ENCODE measurements at regions not wholly inside any gene's neighbourhood (a gene's known extent, or its start where the extent isn't known, plus 50 kb on each side); places are given as distances from the start of the nearest gene placed in this dataset.
"Not testable (repeated sequence)": the region's sequence is repeated elsewhere in the genome, so short reads cannot be mapped to it uniquely, and the experiment has no call there.

DNA sequence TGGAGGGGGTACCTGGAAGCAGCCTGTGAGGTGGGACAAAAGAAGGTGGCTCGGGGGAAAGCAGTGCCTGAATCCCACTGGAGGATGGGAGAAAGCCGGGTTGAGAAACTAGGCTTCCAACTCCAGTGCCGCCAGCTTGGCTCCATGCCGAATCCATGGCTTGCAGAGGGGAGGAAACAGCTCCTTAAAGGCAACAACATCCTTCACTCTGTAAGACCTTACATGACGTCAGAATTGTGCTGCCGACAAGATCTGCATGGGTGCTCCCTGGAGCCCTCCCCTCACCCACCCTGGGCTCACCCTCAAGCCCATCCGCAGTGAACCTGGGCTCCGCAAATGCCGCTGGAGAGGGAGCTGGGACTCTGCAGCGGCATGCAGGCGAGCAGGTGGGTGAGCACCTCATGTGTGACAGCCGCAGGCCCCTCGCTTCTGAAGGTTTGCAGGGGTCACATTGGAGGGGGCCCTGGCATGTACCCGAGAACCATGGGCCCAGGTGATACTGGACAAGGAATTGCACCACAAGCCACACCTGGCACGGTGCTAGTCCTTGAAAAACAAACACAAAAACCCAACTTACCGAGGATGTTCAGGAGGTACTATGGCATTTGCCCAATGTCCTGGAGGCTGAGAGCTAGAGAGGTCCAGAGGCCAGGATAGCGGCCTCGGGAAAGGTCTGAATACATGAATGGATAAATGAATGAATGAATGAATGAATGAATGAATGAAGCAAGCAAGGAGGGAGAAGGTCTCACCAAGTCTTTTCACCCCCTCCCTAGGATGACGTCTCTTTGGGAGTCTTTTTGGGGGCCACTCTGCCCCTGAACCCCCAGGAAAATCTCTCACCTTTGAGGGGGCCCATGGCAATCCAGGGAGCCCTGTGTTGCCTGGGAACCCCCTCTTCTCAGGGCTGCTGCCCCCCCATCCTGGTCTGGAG is 238.6 kb upstream of the SHH start:
- no peak for DNase-seq

DNA sequence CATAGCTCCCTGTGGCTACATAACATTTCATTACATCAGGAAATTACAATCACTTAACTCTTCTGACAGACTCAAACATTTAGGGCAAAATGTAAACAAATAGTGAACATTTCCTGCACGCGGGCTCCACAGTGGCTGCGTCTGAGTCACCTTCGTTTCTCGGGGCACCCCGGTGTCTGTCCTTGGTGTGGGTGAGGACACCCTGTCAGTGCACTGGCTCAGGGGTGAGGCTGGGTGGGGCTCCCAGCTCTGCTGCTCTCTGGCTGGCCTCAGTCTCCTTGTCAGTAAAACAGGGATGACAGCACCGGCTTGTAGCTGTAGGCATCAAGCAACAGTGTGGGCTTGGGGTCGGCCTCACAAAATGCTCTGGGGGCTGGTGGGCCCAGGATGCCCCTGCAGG is 237.1 kb upstream of the SHH start:
- no peak for DNase-seq

GRCh38 chr7:156046031-156046560 is 233.8 kb upstream of the SHH start:
- DNase-seq: no peak

GRCh38 chr7:156043416-156044178 is 231.3 kb upstream of the SHH start:
- no peak for DNase-seq

DNA sequence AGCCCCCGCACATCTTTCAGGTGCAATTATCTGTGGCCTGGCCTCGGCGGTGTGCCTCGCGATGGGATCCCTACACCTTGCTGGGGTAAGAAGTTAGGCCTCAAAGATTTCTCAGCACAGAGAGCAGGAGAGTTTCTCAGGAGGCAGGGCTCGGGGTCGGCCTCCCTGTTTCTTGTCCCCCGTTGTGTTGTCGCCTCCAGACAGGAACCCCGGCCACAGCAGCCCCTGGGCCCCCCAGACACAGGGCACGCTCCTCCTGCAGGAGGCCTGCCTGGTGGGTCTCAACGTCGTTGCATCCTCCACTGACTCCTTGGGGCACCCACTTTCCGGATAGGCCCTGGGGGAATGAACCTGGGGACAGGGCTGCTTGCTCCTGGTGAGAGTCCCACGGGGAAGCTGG is 229.1 kb upstream of the SHH start:
- no peak for DNase-seq

- no peak for DNase-seq
These were observed 227.9 kb upstream of the SHH start for GRCh38 chr7:156039971-156040677.

GRCh38 chr7:156039194-156039593 is 226.9 kb upstream of the SHH start:
- DNase-seq: no peak

- no peak for DNase-seq
These were observed 226.1 kb upstream of the SHH start for GRCh38 chr7:156038345-156038744.

GRCh38 chr7:156036153-156036552 is 223.9 kb upstream of the SHH start:
- DNase-seq: no peak

DNA sequence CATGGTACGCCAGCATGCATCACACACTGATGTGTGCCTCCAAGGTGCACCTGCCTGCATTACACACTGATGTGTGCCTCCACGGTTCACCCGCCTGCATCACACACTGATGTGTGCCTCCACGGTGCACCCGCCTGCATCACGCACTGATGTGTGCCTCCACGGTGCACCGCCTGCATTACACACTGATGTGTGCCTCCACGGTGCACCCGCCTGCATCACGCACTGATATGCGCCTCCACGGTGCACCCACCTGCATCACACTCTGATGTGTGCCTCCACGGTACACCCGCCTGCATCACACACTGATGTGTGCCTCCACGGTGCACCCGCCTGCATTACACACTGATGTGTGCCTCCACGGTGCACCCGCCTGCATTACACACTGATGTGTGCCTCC is 223.1 kb upstream of the SHH start:
- not testable (repeated sequence) for DNase-seq

DNA sequence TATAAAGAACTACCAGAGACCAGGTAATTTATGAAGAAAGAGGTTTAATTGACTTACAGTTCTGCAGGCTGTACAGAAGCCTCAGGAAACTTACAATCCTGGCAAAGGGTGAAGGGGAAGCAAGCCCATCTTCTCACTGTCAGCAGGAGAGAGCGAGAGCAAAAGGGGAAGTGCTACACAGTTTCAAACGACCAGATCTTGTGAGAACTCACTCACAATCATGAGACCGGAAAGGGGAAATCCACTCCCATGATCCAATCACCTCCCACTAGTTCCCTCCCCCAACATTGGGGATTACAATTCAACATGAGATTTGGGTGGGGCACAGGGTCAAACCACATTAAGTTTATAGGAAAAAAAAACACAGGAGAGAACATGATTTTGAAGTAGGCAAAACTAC is 222.1 kb upstream of the SHH start:
- no peak for DNase-seq

- no peak for DNase-seq
These were observed 220.7 kb upstream of the SHH start for GRCh38 chr7:156032973-156033372.

DNA sequence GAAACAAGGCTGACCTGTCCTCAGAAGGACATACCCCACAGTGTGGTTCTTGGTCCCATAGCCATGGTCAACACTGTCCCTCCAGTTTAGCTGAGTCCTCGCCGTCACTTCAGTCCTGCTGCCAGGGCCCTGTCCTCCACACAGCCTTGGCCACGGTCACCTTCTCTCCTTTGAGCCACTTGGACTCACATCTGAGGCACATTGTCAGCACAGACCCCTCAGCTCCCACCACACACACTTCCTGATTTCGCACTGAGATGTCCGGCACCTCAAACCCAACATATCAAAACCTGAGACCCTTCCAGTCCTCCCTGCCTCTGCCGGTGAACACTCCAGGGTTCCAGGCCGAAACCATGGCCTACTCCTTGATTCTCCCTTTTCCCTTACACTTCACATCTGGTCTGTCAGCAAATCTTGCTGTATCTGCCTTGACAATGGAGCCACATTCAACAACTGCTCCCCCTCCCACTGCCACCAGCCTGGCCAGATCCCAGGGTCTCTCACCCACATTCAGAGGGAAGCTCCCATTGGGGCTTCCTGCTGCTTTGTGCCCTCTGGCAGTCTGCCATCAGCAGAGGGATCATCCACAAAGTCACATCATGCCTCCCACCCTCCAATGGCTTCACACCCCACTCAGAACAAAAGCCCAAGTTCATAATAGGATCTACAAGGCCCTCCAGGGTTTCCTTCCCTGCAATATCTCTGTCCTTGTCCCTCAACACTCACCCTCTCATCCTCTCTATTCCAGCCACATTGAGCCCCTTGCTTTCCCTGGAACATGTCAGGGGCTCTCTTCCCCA is 219.6 kb upstream of the SHH start:
- DNase-seq: no peak

DNA sequence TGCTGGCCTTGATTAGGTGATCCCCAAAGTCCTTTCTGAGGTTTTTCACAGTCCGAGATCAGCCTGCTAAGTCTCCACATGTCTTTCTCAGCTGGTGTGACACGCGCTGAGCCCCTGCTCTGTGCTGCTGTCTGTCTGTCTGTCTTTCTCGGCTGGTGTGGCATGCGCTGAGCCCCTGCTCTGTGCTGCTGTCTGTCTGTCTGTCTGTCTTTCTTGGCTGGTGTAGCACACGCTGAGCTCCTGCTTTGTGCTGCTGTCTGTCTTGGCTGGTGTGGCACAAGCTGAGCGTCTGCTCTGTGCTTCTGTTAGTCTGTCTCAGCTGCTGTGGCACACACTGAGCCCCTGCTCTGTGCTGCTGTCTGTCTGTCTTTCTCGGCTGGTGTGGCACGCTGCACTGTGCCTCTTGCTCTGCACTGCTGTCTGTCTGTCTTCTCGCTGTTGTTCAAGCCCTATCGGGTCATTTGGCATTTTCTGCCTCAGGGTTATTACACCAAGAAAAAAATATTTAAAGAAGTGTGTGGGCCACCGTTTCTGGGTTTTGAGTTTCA is 217.3 kb upstream of the SHH start:
- DNase-seq: no peak

DNA sequence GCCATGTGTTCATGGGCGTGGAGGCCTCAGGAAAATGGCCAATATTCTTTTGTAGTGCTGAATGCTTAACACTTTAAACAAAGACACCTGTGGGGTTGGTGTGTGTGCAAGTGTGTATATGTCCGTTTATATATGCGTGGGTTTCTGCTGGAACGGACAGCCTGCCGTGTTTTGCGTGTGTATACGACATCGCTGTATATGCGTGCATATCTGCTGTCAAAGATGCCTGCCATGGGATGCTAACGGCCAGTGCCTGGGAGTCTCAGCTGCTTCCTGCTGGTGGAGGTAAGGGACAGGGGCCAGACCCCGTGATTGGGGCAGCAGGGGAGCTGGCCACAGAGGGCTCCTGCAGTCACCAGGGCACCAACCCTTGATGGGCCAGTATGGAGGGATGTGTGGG is 216.3 kb upstream of the SHH start:
- DNase-seq: no peak

GRCh38 chr7:156027821-156028220 is 215.6 kb upstream of the SHH start:
- no peak for DNase-seq

DNA sequence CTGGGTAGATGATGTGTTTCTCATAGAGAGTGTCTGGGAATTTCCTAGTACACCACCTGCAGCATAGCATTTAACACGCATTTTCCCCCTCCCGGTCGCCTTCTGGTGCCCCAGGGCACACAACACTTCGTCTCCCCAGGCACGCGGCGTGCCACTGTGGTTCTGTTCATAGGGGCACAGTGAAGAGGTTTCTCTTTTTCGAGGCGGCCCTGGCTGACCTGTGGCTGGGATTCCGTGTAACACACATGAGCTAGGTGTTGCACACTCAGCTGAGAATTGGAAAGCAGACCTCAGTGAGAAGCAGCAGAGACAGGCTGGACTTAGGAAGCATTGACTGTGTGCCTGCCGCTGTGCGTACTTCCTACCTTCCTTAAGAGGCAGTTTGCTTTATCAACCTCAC is 214.3 kb upstream of the SHH start:
- no peak for DNase-seq

- no peak for DNase-seq
These were observed 213.9 kb upstream of the SHH start for GRCh38 chr7:156026076-156026600.

DNA sequence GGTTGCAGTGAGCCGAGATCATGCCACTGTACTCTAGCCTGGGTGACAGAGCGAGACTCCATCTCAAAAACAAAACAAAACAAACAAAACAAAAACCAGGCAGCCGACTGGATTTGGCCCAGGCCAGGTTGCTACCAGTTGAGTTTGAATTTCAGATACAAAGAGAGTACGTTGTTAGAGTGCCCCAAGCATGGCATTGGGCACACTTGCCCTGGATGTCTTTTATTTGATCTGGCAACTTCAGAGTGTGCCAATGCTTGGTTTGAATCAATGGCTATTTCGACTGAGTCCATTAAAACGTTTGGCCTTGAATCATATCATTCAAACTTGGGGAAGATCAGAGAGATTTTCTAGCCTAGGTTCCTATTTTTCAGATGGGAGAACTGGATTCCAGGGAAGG is 213.4 kb upstream of the SHH start:
- no peak for DNase-seq

GRCh38 chr7:156024201-156024600 is 211.9 kb upstream of the SHH start:
- DNase-seq: no peak

DNA sequence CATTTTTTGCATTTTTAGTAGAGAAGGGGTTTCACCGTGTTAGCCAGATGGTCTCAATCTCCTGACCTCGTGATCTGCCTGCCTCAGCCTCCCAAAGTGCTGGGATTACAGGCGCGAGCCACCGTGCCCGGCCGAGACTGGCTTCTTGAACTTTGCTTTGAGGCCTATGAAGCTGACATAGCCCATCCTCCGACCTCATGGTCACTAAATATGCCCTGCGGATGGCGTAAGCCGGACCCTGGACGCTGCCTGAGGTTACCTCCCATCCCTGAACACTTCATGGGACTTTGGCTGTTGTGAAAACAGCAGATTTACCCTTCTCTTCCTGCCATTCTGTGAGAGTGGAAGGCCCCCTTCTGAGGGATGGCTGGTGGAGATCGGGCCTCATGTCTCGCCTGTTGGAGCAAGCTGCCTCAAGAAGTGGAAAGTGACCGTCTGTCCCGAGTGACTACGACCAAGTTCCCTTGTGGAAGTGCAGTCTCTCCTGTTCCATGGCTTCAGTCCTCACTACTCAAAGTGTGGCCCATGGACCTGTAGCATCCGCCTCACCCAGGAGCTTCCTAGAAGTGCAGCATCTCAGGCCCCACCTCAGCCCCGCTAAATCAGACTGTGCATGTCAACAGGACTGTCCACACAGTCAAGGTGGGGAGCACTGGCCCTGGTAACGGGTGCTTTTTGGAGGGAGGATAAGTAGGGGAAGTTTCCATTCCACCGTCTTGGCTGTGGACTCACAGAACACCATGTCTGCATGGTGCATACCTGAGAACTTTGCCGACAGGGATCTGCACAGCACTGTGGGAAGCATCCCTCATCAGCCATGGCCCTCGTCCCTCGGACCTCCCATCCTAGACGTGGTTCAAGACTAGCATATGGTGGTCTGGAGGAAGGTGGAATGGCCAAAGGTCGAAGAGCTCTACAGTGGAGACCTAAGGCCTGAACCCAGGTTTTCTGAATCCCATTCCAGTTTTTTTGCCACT is 210.5 kb upstream of the SHH start:
- no peak for DNase-seq
